HCT116 (cell line): ENCODE measurements at regions not wholly inside any gene's neighbourhood (a gene's known extent, or its start where the extent isn't known, plus 50 kb on each side); places are given as distances from the start of the nearest gene placed in this dataset.

Source experiments
- ATAC-seq: fragments of 200-7000 bp; cut with Tn5 transposase; 2 replicates; pipeline ENCODE4 v1.9.1; 2020; ENCODE audit warnings: mild to moderate bottlenecking, moderate library complexity
- BruUV-seq: library from RNA; stranded (reverse); fragments of 400-500 nt; replicated peaks from 2 replicates; lab custom pipeline; 2021; lab: Mats Ljungman, UMichigan
- CTCF ChIA-PET: fragments of 300-600 bp; sonication (Branson Sonifier 250); formaldehyde crosslinking; loops from one replicate; lab custom pipeline; 2021; ENCODE audit warnings: antibody characterized with exemption; lab: Charles Lee
- POLR2A ChIA-PET: fragments of 300-600, 350-600 bp; sonication (Branson Sonifier 250); formaldehyde crosslinking; loops from one replicate; lab custom pipeline; 2021; ENCODE audit warnings: antibody characterized with exemption; lab: Charles Lee
- RAD21 ChIA-PET, 2 experiments: fragments of 300-600 bp; sonication (Branson Sonifier 250); formaldehyde crosslinking; loops; one replicate each; lab custom pipeline; 2023; ENCODE audit warnings: low total read pairs in 2 of 2; ENCODE audit not compliant: uncharacterized antibody in 2 of 2, unreplicated experiment in 2 of 2, low non-redundant PET in 1 of 2; lab: Charles Lee
- DNase-seq: peaks from one replicate; pipeline ENCODE4 v3.0.0-alpha.2; 2010; ENCODE audit warnings: low read depth, low spot score
- H2AFZ ChIP-seq: fragments of 200-600 bp; shearing (Covaris generic), sonication (generic); 2 replicates; pipeline ENCODE4 v1.6.1; 2017; ENCODE audit warnings: low read depth, mixed run types, mixed read lengths, antibody characterized with exemption, low read length; ENCODE audit not compliant: poor library complexity, severe bottlenecking
- H3K27ac ChIP-seq: 2 replicates; pipeline ENCODE4 v1.5.1; 2012; ENCODE audit warnings: low read depth, low read length
- H3K27me3 ChIP-seq: fragments of 200-600 bp; sonication (generic); 2 replicates; pipeline ENCODE4 v1.6.1; 2016; ENCODE audit warnings: mixed run types, low read length, mixed read lengths; ENCODE audit not compliant: insufficient read depth
- H3K36me3 ChIP-seq, 2 experiments: fragments of 200-500 bp in 1 of 2; fragments of 200-600 bp in 1 of 2; sonication (Bioruptor generic) in 1 of 2; sonication (generic) in 1 of 2; 2 replicates each; pipeline versions ENCODE4 v1.5.1 to v1.6.1; 2014 to 2016; ENCODE audit warnings: low read length in 2 of 2, inconsistent platforms in 1 of 2, mixed read lengths in 1 of 2, mixed run types in 1 of 2; ENCODE audit not compliant: insufficient read depth in 2 of 2, control insufficient read depth in 1 of 2
- H3K4me1 ChIP-seq, 2 experiments: fragments of 200-600 bp in 1 of 2; sonication (generic) in 1 of 2; 2 replicates each; pipeline versions ENCODE4 v1.5.1 to v1.6.1; 2012 to 2017; ENCODE audit warnings: low read length in 2 of 2, inconsistent platforms in 1 of 2, mild to moderate bottlenecking in 1 of 2, mixed read lengths in 1 of 2, mixed run types in 1 of 2, moderate library complexity in 1 of 2; ENCODE audit not compliant: insufficient read depth in 2 of 2, control insufficient read depth in 1 of 2
- H3K4me2 ChIP-seq: fragments of 200-600 bp; sonication (generic); 2 replicates; pipeline ENCODE4 v1.6.1; 2017; ENCODE audit warnings: mixed run types, low read length, mixed read lengths
- H3K4me3 ChIP-seq, 2 experiments: fragments of 200-600 bp in 1 of 2; sonication (generic) in 1 of 2; replicated peaks in 1 of 2; 2 replicates each; pipeline ENCODE4 v1.5.1; 2011 to 2016; ENCODE audit warnings: low read length in 2 of 2, control low read depth in 1 of 2, low read depth in 1 of 2, mild to moderate bottlenecking in 1 of 2, mixed read lengths in 1 of 2, mixed run types in 1 of 2
- H3K79me2 ChIP-seq: fragments of 200-600 bp; sonication (generic); 2 replicates; pipeline ENCODE4 v1.6.1; 2017; ENCODE audit warnings: mild to moderate bottlenecking, mixed run types, low read length, moderate library complexity, mixed read lengths; ENCODE audit not compliant: insufficient read depth
- H3K9ac ChIP-seq: fragments of 200-600 bp; sonication (generic); 2 replicates; pipeline ENCODE4 v1.6.1; 2016; ENCODE audit warnings: low read length, mixed read lengths
- H3K9me2 ChIP-seq: fragments of 200-600 bp; sonication (generic), shearing (Covaris generic); 2 replicates; pipeline ENCODE4 v1.6.1; 2017; ENCODE audit warnings: mixed run types, mild to moderate bottlenecking, moderate library complexity; ENCODE audit not compliant: insufficient read depth
- H3K9me3 ChIP-seq, 2 experiments: fragments of 200-500 bp in 1 of 2; fragments of 200-600 bp in 1 of 2; sonication (Bioruptor generic) in 1 of 2; sonication (generic) in 1 of 2; 2 replicates each; pipeline ENCODE4 v1.6.1; 2014 to 2017; ENCODE audit warnings: low read length in 2 of 2, mixed read lengths in 2 of 2, inconsistent platforms in 1 of 2, low read depth in 1 of 2, mild to moderate bottlenecking in 1 of 2, mixed run types in 1 of 2, moderate library complexity in 1 of 2; ENCODE audit not compliant: control insufficient read depth in 1 of 2, insufficient read depth in 1 of 2
- H4K20me1 ChIP-seq: fragments of 200-600 bp; sonication (generic), shearing (Covaris generic); 2 replicates; pipeline ENCODE4 v1.6.1; 2017; ENCODE audit warnings: mixed run types, mild to moderate bottlenecking, moderate library complexity; ENCODE audit not compliant: insufficient read depth
- EZH2 ChIP-seq: fragments of 200-600 bp; sonication (generic); IDR thresholded peaks from 2 replicates; pipeline ENCODE4 v1.6.1; 2017; ENCODE audit warnings: antibody characterized with exemption, mixed run types
- FOSL1 ChIP-seq: IDR thresholded peaks from 2 replicates; pipeline ENCODE4 v1.6.1; 2012; ENCODE audit warnings: low read depth
- REST ChIP-seq: IDR thresholded peaks from 2 replicates; pipeline ENCODE4 v1.6.1; 2012; ENCODE audit warnings: low read depth
- SIN3A ChIP-seq: IDR thresholded peaks from 2 replicates; pipeline ENCODE4 v1.6.1; 2012; ENCODE audit warnings: low read depth
- TCF7L2 ChIP-seq: IDR thresholded peaks from 2 replicates; pipeline ENCODE4 v1.7.0; 2011; ENCODE audit warnings: borderline replicate concordance, inconsistent platforms; ENCODE audit not compliant: insufficient read depth, insufficient read length; ENCODE audit errors: extremely low read depth
- ZFX ChIP-seq: fragments of 450-650 bp; IDR thresholded peaks from 2 replicates; pipeline ENCODE4 v1.6.1; 2017
- intact Hi-C: fragments of 100-400 bp; cut with micrococcal nuclease; formaldehyde crosslinking; loops from 2 replicates; pipeline ENCODE4 v1.10.0; 2022

- TF ChIP-seq EZH2, result no peak
These were observed 121.5 kb downstream of the PSMG1 start (continued) for GRCh38 chr21:39061766-39062165.

DNA sequence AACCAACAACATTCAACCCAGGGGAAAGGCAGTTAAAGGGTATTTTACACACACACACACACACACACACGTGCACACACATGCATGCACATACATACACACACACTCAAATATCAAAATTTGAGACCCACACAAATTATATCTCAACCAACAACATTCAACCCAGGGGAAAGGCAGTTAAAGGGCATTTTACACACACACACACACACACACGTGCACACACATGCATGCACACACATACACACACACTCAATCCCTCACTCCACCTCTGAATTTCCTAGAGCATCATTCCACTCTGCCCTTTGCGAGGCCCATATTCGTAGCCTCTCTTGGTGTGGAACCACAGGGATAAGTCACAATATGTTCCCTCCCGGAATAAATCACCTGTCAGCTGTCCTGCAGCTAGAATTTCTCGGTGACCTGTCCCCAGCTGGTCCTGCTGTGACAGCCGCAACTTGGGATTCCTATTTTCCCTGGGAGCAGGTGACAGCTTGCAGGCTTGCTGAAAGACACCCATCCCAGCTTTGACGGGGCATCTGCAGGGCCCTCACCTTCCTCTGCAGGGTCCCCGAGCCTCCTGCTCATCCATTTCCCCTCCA, 122.7 kb downstream of the PSMG1 start:
- no peak overlapping the region for H3K4me3 ChIP-seq
- ChIA-PET POLR2A (no interaction called here), CTCF (no interaction called here), RAD21 (no interaction called here)
- H3K9me3 ChIP-seq, result no peaks in the 10 kb centered on the region
- no peak for ATAC-seq
- no peak overlapping the region for H2AFZ ChIP-seq
- H3K9me2 ChIP-seq, result no peaks in the 10 kb centered on the region
- no peaks in the 10 kb centered on the region for H3K27me3 ChIP-seq
- H3K79me2 ChIP-seq, result no peaks in the 10 kb centered on the region
- no peaks in the 10 kb centered on the region for H3K4me1 ChIP-seq
- no peak for DNase-seq
- TF ChIP-seq ZFX (no peak), REST (no peak), SIN3A (no peak), FOSL1 (no peak), TCF7L2 (no peak)
- H3K9ac ChIP-seq, result no peak overlapping the region
- H3K36me3 ChIP-seq, result no peaks in the 10 kb centered on the region
- intact Hi-C loops, result no loop called here
- H4K20me1 ChIP-seq, result no peaks in the 10 kb centered on the region
- H3K27ac ChIP-seq, result no peak overlapping the region
- H3K4me2 ChIP-seq, result no peak overlapping the region
- no TSS peak for BruUV-seq
